ENCODE measurements at regions not wholly inside any gene's neighbourhood (a gene's known extent, or its start where the extent isn't known, plus 50 kb on each side); places are given as distances from the start of the nearest gene placed in this dataset.

GRCh38 chr1:201690528-201690927, 138.4 kb upstream of the IPO9 start:
- no peak for FAIRE-seq

GRCh38 chr1:201691716-201692554, 137.0 kb upstream of the IPO9 start:
- FAIRE-seq, result no peak

- FAIRE-seq, result no peak
Measured at GRCh38 chr1:201692555-201693394, 136.2 kb upstream of the IPO9 start.

- no peak for FAIRE-seq
Measured at GRCh38 chr1:201693890-201694607, 134.9 kb upstream of the IPO9 start.

GRCh38 chr1:201694608-201695335, 134.2 kb upstream of the IPO9 start:
- FAIRE-seq, result no peak

GRCh38 chr1:201695607-201696006, 133.3 kb upstream of the IPO9 start:
- no peak for FAIRE-seq

GRCh38 chr1:201696217-201696761, 132.7 kb upstream of the IPO9 start:
- no peak for FAIRE-seq

- no peak for FAIRE-seq
Measured at GRCh38 chr1:201697174-201697573, 131.8 kb upstream of the IPO9 start.

- no peak for FAIRE-seq
Measured at GRCh38 chr1:201701831-201702230, 127.1 kb upstream of the IPO9 start.

- peak; percentile 76 for FAIRE-seq
Measured at GRCh38 chr1:201702936-201703335, 126.0 kb upstream of the IPO9 start.

- FAIRE-seq, result no peak
Measured at GRCh38 chr1:201703621-201704438, 125.1 kb upstream of the IPO9 start.

GRCh38 chr1:201704439-201704792, 124.5 kb upstream of the IPO9 start:
- FAIRE-seq, result no peak

GRCh38 chr1:201705389-201705788, 123.6 kb upstream of the IPO9 start:
- FAIRE-seq, result no peak

GRCh38 chr1:201706109-201706508, 122.8 kb upstream of the IPO9 start:
- FAIRE-seq, result no peak

GRCh38 chr1:201707027-201707426, 121.9 kb upstream of the IPO9 start:
- no peak for FAIRE-seq

- no peak for FAIRE-seq
Measured at GRCh38 chr1:201707656-201708055, 121.3 kb upstream of the IPO9 start.

- FAIRE-seq, result no peak
Measured at GRCh38 chr1:201708085-201708512, 120.9 kb upstream of the IPO9 start.

- FAIRE-seq, result no peak
Measured at GRCh38 chr1:201708691-201709090, 120.3 kb upstream of the IPO9 start.

GRCh38 chr1:201709564-201710295, 119.2 kb upstream of the IPO9 start:
- FAIRE-seq, result no peak

Measured in islet of Langerhans (tissue), 1 donor.